ENCODE measurements at regions not wholly inside any gene's neighbourhood (a gene's known extent, or its start where the extent isn't known, plus 50 kb on each side); places are given as distances from the start of the nearest gene placed in this dataset.

DNA sequence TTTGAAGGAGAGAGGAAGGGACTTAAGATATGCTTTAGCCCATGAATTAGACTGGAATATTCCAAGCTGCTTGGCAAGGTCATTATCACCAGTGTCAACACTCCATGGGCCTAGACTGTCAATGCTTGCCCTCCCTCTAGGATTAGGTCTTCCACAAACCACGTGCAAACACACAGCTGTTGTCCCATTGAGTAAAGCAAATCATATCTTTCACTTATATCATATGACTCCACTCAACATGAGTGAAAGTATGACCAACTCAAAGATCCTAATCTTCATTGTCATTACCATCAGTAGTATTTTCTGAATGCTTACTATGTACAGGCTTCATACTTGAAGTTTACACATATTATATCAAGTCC lies 57.0 kb upstream of the GRAMD2B start (continued):
- TF ChIP-seq IRF9 (CRISPR knock-in tag; IDR thresholded peaks at IDR 0.05; ENCODE audit: borderline replicate concordance), result no peak; the same call in 1 of the 2 replicates
- TF ChIP-seq, protein P1, sequence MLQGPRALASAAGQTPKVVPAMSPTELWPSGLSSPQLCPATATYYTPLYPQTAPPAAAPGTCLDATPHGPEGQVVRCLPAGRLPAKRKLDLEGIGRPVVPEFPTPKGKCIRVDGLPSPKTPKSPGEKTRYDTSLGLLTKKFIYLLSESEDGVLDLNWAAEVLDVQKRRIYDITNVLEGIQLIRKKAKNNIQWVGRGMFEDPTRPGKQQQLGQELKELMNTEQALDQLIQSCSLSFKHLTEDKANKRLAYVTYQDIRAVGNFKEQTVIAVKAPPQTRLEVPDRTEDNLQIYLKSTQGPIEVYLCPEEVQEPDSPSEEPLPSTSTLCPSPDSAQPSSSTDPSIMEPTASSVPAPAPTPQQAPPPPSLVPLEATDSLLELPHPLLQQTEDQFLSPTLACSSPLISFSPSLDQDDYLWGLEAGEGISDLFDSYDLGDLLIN (CRISPR knock-in tag; IDR thresholded peaks at IDR 0.05; ENCODE audit: borderline replicate concordance), result no peak
- no peak for TF ChIP-seq ZNF550 (CRISPR knock-in tag; IDR thresholded peaks at IDR 0.05; ENCODE audit: borderline replicate concordance)
- TF ChIP-seq HNF4G (IDR thresholded peaks at IDR 0.05; ENCODE audit: borderline replicate concordance, low read depth, low read length), result no peak
- no peak for TF ChIP-seq HNF4G (CRISPR knock-in tag; IDR thresholded peaks at IDR 0.05; ENCODE audit: borderline replicate concordance, low read depth)
- TF ChIP-seq, protein P2, sequence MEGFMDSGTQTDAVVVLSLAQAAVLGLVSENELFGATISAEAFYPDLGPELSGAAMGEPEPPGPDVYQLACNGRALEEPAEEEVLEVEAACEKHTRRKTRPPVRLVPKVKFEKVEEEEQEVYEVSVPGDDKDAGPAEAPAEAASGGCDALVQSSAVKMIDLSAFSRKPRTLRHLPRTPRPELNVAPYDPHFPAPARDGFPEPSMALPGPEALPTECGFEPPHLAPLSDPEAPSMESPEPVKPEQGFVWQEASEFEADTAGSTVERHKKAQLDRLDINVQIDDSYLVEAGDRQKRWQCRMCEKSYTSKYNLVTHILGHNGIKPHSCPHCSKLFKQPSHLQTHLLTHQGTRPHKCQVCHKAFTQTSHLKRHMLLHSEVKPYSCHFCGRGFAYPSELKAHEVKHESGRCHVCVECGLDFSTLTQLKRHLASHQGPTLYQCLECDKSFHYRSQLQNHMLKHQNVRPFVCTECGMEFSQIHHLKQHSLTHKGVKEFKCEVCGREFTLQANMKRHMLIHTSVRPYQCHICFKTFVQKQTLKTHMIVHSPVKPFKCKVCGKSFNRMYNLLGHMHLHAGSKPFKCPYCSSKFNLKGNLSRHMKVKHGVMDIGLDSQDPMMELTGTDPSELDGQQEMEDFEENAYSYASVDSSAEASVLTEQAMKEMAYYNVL (CRISPR knock-in tag; IDR thresholded peaks at IDR 0.05; ENCODE audit: borderline replicate concordance), result no peak
- TF ChIP-seq HHEX (CRISPR knock-in tag; IDR thresholded peaks at IDR 0.05), result no peak
- TF ChIP-seq PHF5A (CRISPR knock-in tag; IDR thresholded peaks at IDR 0.05; ENCODE audit: low read depth, unreplicated experiment), result no peak
- no peak for TF ChIP-seq GABPB1 (CRISPR knock-in tag; IDR thresholded peaks at IDR 0.05)
- no peak for TF ChIP-seq ZNF367 (CRISPR knock-in tag; IDR thresholded peaks at IDR 0.05; ENCODE audit: borderline replicate concordance)
- TF ChIP-seq, protein P3, sequence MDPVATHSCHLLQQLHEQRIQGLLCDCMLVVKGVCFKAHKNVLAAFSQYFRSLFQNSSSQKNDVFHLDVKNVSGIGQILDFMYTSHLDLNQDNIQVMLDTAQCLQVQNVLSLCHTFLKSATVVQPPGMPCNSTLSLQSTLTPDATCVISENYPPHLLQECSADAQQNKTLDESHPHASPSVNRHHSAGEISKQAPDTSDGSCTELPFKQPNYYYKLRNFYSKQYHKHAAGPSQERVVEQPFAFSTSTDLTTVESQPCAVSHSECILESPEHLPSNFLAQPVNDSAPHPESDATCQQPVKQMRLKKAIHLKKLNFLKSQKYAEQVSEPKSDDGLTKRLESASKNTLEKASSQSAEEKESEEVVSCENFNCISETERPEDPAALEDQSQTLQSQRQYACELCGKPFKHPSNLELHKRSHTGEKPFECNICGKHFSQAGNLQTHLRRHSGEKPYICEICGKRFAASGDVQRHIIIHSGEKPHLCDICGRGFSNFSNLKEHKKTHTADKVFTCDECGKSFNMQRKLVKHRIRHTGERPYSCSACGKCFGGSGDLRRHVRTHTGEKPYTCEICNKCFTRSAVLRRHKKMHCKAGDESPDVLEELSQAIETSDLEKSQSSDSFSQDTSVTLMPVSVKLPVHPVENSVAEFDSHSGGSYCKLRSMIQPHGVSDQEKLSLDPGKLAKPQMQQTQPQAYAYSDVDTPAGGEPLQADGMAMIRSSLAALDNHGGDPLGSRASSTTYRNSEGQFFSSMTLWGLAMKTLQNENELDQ (CRISPR knock-in tag; IDR thresholded peaks at IDR 0.05; ENCODE audit: borderline replicate concordance), result no peak
- TF ChIP-seq KLF13 (CRISPR knock-in tag; IDR thresholded peaks at IDR 0.05), result no peak
- TF ChIP-seq, protein P4, sequence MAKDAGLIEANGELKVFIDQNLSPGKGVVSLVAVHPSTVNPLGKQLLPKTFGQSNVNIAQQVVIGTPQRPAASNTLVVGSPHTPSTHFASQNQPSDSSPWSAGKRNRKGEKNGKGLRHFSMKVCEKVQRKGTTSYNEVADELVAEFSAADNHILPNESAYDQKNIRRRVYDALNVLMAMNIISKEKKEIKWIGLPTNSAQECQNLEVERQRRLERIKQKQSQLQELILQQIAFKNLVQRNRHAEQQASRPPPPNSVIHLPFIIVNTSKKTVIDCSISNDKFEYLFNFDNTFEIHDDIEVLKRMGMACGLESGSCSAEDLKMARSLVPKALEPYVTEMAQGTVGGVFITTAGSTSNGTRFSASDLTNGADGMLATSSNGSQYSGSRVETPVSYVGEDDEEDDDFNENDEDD (CRISPR knock-in tag; IDR thresholded peaks at IDR 0.05; ENCODE audit: borderline replicate concordance), result peak; percentile 26; the same call in 1 of the 2 replicates
- TF ChIP-seq ZEB1 (IDR thresholded peaks at IDR 0.05; ENCODE audit: insufficient replicate concordance, low read depth), result no peak
- peak; percentile 28; the same call in 1 of the 2 replicates for TF ChIP-seq ARID4A (CRISPR knock-in tag; IDR thresholded peaks at IDR 0.05; ENCODE audit: borderline replicate concordance)
- TF ChIP-seq SNAPC2 (CRISPR knock-in tag; IDR thresholded peaks at IDR 0.05), result no peak
- TF ChIP-seq JUND (CRISPR knock-in tag; IDR thresholded peaks at IDR 0.05), result no peak
- no peak for TF ChIP-seq ZNF619 (CRISPR knock-in tag; IDR thresholded peaks at IDR 0.05)

All from HepG2 (cell line).